Gastroesophageal sphincter (tissue), 4 donors: ENCODE measurements at regions not wholly inside any gene's neighbourhood (a gene's known extent, or its start where the extent isn't known, plus 50 kb on each side); places are given as distances from the start of the nearest gene placed in this dataset.

Experiments used
- ATAC-seq: fragments of 150-250 bp; one replicate; pipeline ENCODE4 v1.9.1; 2016; ENCODE audit warnings: mild to moderate bottlenecking, moderate library complexity
- H3K27ac ChIP-seq, 4 donors: fragments of 200-600 bp; sonication (generic) in 3 of 4; 1 replicate in 3 of 4; 2 replicates in 1 of 4; pipeline ENCODE4 v1.5.1; 2016 to 2019
- H3K27me3 ChIP-seq: fragments of 200-600 bp; sonication (generic); one replicate; pipeline ENCODE4 v1.5.1; 2019
- H3K36me3 ChIP-seq, 2 donors: fragments of 200-600 bp; sonication (generic); one replicate each; pipeline ENCODE4 v1.5.1; 2019; ENCODE audit warnings: control low read depth in 1 of 2
- H3K4me1 ChIP-seq, 3 donors: fragments of 200-600 bp; sonication (generic); 1 replicate in 2 of 3; 2 replicates in 1 of 3; pipeline ENCODE4 v1.5.1; 2016 to 2019; ENCODE audit warnings: control low read depth in 2 of 3
- H3K4me3 ChIP-seq, 2 donors: fragments of 200-600 bp; sonication (generic); one replicate each; pipeline ENCODE4 v1.5.1; 2019; ENCODE audit warnings: mild to moderate bottlenecking in 1 of 2, moderate library complexity in 1 of 2
- H3K9me3 ChIP-seq, 3 donors: fragments of 200-600 bp; sonication (generic); one replicate each; pipeline ENCODE4 v1.5.1; 2017 to 2019; ENCODE audit warnings: control low read depth in 2 of 3
- EP300 ChIP-seq: sonication (generic); formaldehyde crosslinking; IDR thresholded peaks from one replicate; pipeline ENCODE4 v1.6.1; 2017; ENCODE audit warnings: antibody characterized with exemption, mild to moderate bottlenecking
- POLR2A ChIP-seq, 2 donors: fragments of 450-650 bp; IDR thresholded peaks; one replicate each; pipeline ENCODE4 v1.6.1; 2017; ENCODE audit warnings: antibody characterized with exemption in 2 of 2, mild to moderate bottlenecking in 2 of 2, moderate library complexity in 1 of 2
- POLR2AphosphoS5 ChIP-seq: sonication (generic); formaldehyde crosslinking; IDR thresholded peaks from one replicate; pipeline ENCODE4 v1.6.1; 2017; ENCODE audit warnings: antibody characterized with exemption
- WGBS, 2 donors: methylation state at CpG; one replicate each; pipeline ENCODE4 v1.1.5; 2018; ENCODE audit warnings: low coverage in 1 of 2; 5-methylcytosine and 5-hydroxymethylcytosine counted together
- TF ChIP-seq, protein P1 (sequence below), 4 experiments: fragments of 200-600 bp in 2 of 4; fragments of 450-650 bp in 2 of 4; sonication (generic) in 1 of 4; IDR thresholded peaks; one replicate each; pipeline ENCODE4 v1.5.1; 2017 to 2019; ENCODE audit warnings: antibody characterized with exemption in 4 of 4, mild to moderate bottlenecking in 2 of 4, moderate library complexity in 2 of 4

DNA sequence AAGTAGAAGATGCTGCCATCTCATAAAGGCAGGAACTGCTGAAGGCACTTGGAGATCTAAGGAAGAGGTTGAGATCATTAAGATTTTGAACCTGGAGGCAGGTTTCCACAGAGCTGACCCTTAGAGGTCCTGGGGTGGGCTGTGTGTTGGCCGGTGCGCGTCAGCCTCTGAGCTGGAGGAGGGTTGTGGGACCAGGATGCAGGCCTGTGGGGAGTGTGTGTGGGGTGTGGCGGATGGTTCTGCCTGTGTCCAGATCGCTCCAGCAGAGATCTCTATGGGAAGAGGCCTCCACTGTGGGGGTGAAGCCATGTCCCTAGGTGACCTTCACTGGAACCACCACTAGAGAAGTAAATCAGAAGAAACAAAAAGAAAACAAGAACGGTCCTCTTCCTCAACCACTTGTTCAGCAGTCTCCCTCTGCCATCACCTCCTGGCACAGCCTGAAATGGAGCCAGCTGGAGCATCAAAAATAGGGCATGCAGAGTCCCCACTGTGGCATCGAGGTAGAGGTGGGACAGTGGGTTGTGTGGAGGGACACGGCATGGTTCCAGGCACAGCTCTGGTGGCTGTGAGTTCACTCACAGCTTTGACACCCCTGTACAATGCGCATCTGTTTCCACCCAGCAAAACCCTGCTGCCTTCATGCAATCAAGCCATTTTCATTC, 453.8 kb downstream of the TCERG1L start:
- Histone ChIP-seq H3K36me3 (no peaks in the 10 kb centered on the region), H3K27ac (no peak overlapping the region), H3K9me3 (peaks cover 0 to 34% (median 0%) of the 10 kb centered on the region in 3 donors), H3K4me1 (no peaks in the 10 kb centered on the region), H3K27me3 (peaks cover 6% of the 10 kb centered on the region), H3K4me3 (no peak overlapping the region)
- no peak for ATAC-seq
- TF ChIP-seq POLR2AphosphoS5 (no peak), POLR2A (IDR thresholded peaks at IDR 0.05) (no peak), EP300 (no peak)
- TF ChIP-seq, protein P1, sequence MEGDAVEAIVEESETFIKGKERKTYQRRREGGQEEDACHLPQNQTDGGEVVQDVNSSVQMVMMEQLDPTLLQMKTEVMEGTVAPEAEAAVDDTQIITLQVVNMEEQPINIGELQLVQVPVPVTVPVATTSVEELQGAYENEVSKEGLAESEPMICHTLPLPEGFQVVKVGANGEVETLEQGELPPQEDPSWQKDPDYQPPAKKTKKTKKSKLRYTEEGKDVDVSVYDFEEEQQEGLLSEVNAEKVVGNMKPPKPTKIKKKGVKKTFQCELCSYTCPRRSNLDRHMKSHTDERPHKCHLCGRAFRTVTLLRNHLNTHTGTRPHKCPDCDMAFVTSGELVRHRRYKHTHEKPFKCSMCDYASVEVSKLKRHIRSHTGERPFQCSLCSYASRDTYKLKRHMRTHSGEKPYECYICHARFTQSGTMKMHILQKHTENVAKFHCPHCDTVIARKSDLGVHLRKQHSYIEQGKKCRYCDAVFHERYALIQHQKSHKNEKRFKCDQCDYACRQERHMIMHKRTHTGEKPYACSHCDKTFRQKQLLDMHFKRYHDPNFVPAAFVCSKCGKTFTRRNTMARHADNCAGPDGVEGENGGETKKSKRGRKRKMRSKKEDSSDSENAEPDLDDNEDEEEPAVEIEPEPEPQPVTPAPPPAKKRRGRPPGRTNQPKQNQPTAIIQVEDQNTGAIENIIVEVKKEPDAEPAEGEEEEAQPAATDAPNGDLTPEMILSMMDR (IDR thresholded peaks at IDR 0.05), result no peak
- WGBS, 2 donors, result 78 to 80% methylated on average over 5 to 6 of the region's 9 CpGs

DNA sequence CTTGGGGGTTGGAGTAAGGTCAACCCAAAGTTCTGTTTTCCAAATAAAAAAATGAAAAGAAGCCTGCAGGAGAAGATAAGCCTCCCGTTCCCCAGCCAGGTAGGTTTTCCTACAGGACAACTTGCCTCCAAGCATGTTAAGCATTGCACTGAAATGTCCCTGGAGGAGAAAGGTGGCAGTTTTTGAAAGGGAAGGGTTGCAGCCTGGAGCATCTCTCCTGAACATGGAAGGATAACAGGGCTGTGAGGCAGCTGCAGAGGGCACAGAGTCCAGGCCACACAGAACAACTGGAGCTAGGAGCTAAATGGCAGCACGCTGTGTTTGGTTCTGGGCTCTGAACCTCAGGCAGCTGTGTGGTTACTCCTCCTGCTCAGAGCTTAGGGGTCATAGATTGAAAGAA, 452.9 kb downstream of the TCERG1L start:
- Histone ChIP-seq H3K36me3 (no peaks in the 10 kb centered on the region), H3K27me3 (peaks cover 6% of the 10 kb centered on the region), H3K4me1 (no peaks in the 10 kb centered on the region), H3K27ac (no peak overlapping the region), H3K9me3 (peaks cover 0 to 26% (median 0%) of the 10 kb centered on the region in 3 donors), H3K4me3 (no peak overlapping the region)
- TF ChIP-seq, protein P1 (IDR thresholded peaks at IDR 0.05), result no peak
- TF ChIP-seq POLR2AphosphoS5 (no peak), POLR2A (IDR thresholded peaks at IDR 0.05) (no peak), EP300 (no peak)
- ATAC-seq, result no peak
- 42 to 56% methylated on average over 2 of the region's 2 CpGs for WGBS, 2 donors

DNA sequence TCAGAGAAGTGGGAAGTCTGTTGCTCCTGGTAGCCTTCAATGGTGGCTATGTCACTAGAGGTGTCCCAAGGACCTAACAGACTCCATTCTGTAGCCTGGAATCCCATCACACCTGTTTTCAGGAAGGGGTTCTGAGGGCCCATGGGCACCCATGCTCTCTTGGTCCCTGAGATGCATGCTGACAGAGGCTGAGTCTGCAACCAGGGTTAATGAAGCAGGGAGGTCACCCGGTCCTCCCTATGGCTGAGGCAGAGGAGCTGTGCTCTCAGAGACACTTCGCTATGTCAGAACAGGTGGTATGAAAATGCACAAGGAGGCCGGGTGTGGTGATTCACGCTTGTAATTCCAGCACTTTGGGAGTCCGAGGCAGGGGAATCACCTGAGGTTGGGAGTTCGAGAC, 452.1 kb downstream of the TCERG1L start:
- Histone ChIP-seq H3K36me3 (no peaks in the 10 kb centered on the region), H3K4me1 (no peaks in the 10 kb centered on the region), H3K4me3 (no peak overlapping the region), H3K9me3 (peaks cover 0 to 18% (median 0%) of the 10 kb centered on the region in 3 donors), H3K27ac (no peak overlapping the region), H3K27me3 (peaks cover 6% of the 10 kb centered on the region)
- TF ChIP-seq POLR2A (IDR thresholded peaks at IDR 0.05), result no peak
- TF ChIP-seq POLR2AphosphoS5, result no peak
- 60 to 71% methylated on average over 2 to 3 of the region's 6 CpGs for WGBS, 2 donors
- no peak for ATAC-seq

- TF ChIP-seq, protein P1 (IDR thresholded peaks at IDR 0.05), result no peak
- TF ChIP-seq EP300 (no peak), POLR2AphosphoS5 (no peak), POLR2A (IDR thresholded peaks at IDR 0.05) (no peak)
These were observed 449.4 kb downstream of the TCERG1L start for GRCh38 chr10:130862122-130862521.

GRCh38 chr10:130862626-130863025, 448.9 kb downstream of the TCERG1L start:
- no peak overlapping the region for H3K27ac ChIP-seq
- TF ChIP-seq EP300, result no peak
- no CpG with 5 or more reads among the region's 8 CpGs for WGBS, 2 donors
- no peak for ATAC-seq
- H3K36me3 ChIP-seq, result no peaks in the 10 kb centered on the region
- H3K27me3 ChIP-seq, result peaks cover 13% of the 10 kb centered on the region
- H3K4me3 ChIP-seq, result no peak overlapping the region
- H3K9me3 ChIP-seq, result no peaks in the 10 kb centered on the region
- H3K4me1 ChIP-seq, result no peaks in the 10 kb centered on the region

More at GRCh38 chr10:130862122-130862521, 449.4 kb downstream of the TCERG1L start:
- Histone ChIP-seq H3K9me3 (no peaks in the 10 kb centered on the region), H3K27me3 (peaks cover 13% of the 10 kb centered on the region), H3K36me3 (no peaks in the 10 kb centered on the region), H3K4me1 (no peaks in the 10 kb centered on the region), H3K27ac (no peak overlapping the region), H3K4me3 (no peak overlapping the region)
- WGBS, 2 donors, result 89 to 100% methylated on average over 1 to 9 of the region's 10 CpGs
- no peak for ATAC-seq

- ATAC-seq, result no peak
- H3K4me3 ChIP-seq, result no peak overlapping the region
- H3K9me3 ChIP-seq, result no peaks in the 10 kb centered on the region
- TF ChIP-seq POLR2AphosphoS5, result no peak
- TF ChIP-seq, protein P1 (IDR thresholded peaks at IDR 0.05), result no peak
- no peak for TF ChIP-seq EP300
- no peak for TF ChIP-seq POLR2A (IDR thresholded peaks at IDR 0.05)
- peaks cover 17% of the 10 kb centered on the region for H3K27me3 ChIP-seq
- WGBS, 2 donors, result 20 to 100% methylated on average over 1 of the region's 8 CpGs
- H3K36me3 ChIP-seq, result no peaks in the 10 kb centered on the region
- no peaks in the 10 kb centered on the region for H3K4me1 ChIP-seq
- H3K27ac ChIP-seq, result no peak overlapping the region
These were observed 448.5 kb downstream of the TCERG1L start for GRCh38 chr10:130863044-130863443.
